Thyroid gland (tissue), 4 donors: ENCODE measurements at regions not wholly inside any gene's neighbourhood (a gene's known extent, or its start where the extent isn't known, plus 50 kb on each side); places are given as distances from the start of the nearest gene placed in this dataset.

Experiments used
- DNase-seq, 2 donors: peaks; one replicate each; pipeline ENCODE4 v3.0.0-alpha.2; 2019
- H3K27ac ChIP-seq, 3 donors: fragments of 200-600 bp; sonication (generic); 1 replicate in 2 of 3; 2 replicates in 1 of 3; pipeline ENCODE4 v1.5.1; 2016 to 2019; ENCODE audit warnings: mild to moderate bottlenecking in 1 of 3, moderate library complexity in 1 of 3
- H3K27me3 ChIP-seq: fragments of 200-600 bp; sonication (generic); one replicate; pipeline ENCODE4 v1.5.1; 2019
- H3K36me3 ChIP-seq, 2 donors: fragments of 200-600 bp; sonication (generic); one replicate each; pipeline ENCODE4 v1.5.1; 2016 to 2019
- H3K4me1 ChIP-seq, 2 donors: fragments of 200-600 bp; sonication (generic); one replicate each; pipeline ENCODE4 v1.5.1; 2017 to 2019
- H3K4me3 ChIP-seq, 3 donors: fragments of 200-600 bp; sonication (generic); replicated peaks in 1 of 3; 1 replicate in 2 of 3; 2 replicates in 1 of 3; pipeline ENCODE4 v1.5.1; 2016; ENCODE audit warnings: mild to moderate bottlenecking in 1 of 3
- H3K9me3 ChIP-seq: fragments of 200-600 bp; sonication (generic); one replicate; pipeline ENCODE4 v1.5.1; 2017
- CTCF ChIP-seq, 6 experiments: fragments of 200-600 bp in 3 of 6; fragments of 450-650 bp in 3 of 6; sonication (generic) in 3 of 6; IDR thresholded peaks; one replicate each; pipeline ENCODE4 v1.5.1; 2016 to 2019; ENCODE audit warnings: antibody characterized with exemption in 6 of 6, mild to moderate bottlenecking in 2 of 6, inconsistent platforms in 1 of 6, moderate library complexity in 1 of 6
- POLR2A ChIP-seq, 2 donors: fragments of 450-650 bp; IDR thresholded peaks; one replicate each; pipeline ENCODE4 v1.6.1; 2017; ENCODE audit warnings: antibody characterized with exemption in 2 of 2, mild to moderate bottlenecking in 2 of 2, moderate library complexity in 1 of 2
- WGBS, 2 donors: methylation state at CpG; one replicate each; pipeline ENCODE4 v1.1.5; 2017; 5-methylcytosine and 5-hydroxymethylcytosine counted together
- intact Hi-C: fragments of 100-400 bp; cut with DNase I; formaldehyde crosslinking; loops from one replicate; pipeline ENCODE4 v1.15.1; 2023

GRCh38 chrX:134736356-134736755, 60.6 kb downstream of the PABIR2 start:
- Histone ChIP-seq H3K27me3 (no peaks in the 10 kb centered on the region), H3K36me3 (no peaks in the 10 kb centered on the region), H3K4me3 (no peak overlapping the region), H3K9me3 (no peaks in the 10 kb centered on the region), H3K27ac (no peak overlapping the region), H3K4me1 (no peaks in the 10 kb centered on the region)
- no peak for TF ChIP-seq CTCF (IDR thresholded peaks at IDR 0.05)
- no peak for TF ChIP-seq POLR2A (IDR thresholded peaks at IDR 0.05)
- WGBS, 2 donors: 93 to 95% methylated on average over 7 of the region's 7 CpGs
- DNase-seq: no peak
- intact Hi-C loops: no loop called here

GRCh38 chrX:134735015-134735414, 62.0 kb downstream of the PABIR2 start:
- no peaks in the 10 kb centered on the region for H3K9me3 ChIP-seq
- no peaks in the 10 kb centered on the region for H3K36me3 ChIP-seq
- H3K27me3 ChIP-seq: no peaks in the 10 kb centered on the region
- no peak overlapping the region for H3K27ac ChIP-seq
- H3K4me3 ChIP-seq: no peak overlapping the region
- no peak for DNase-seq
- intact Hi-C loops: no loop called here
- H3K4me1 ChIP-seq: no peaks in the 10 kb centered on the region
- TF ChIP-seq POLR2A (IDR thresholded peaks at IDR 0.05) (no peak), CTCF (IDR thresholded peaks at IDR 0.05) (no peak)
- 77 to 86% methylated on average over 2 of the region's 2 CpGs for WGBS, 2 donors

GRCh38 chrX:134734466-134734952, 62.5 kb downstream of the PABIR2 start:
- no peak for DNase-seq
- Histone ChIP-seq H3K36me3 (no peaks in the 10 kb centered on the region), H3K9me3 (no peaks in the 10 kb centered on the region), H3K4me1 (no peaks in the 10 kb centered on the region), H3K27ac (no peak overlapping the region), H3K27me3 (no peaks in the 10 kb centered on the region), H3K4me3 (no peak overlapping the region)
- WGBS, 2 donors: 84 to 89% methylated on average over 4 of the region's 4 CpGs
- intact Hi-C loops: no loop called here
- no peak for TF ChIP-seq POLR2A (IDR thresholded peaks at IDR 0.05)
- no peak for TF ChIP-seq CTCF (IDR thresholded peaks at IDR 0.05)

- no peaks in the 10 kb centered on the region for H3K9me3 ChIP-seq
- H3K27me3 ChIP-seq: no peaks in the 10 kb centered on the region
- intact Hi-C loops: no loop called here
- TF ChIP-seq CTCF (IDR thresholded peaks at IDR 0.05) (no peak), POLR2A (IDR thresholded peaks at IDR 0.05) (no peak)
- H3K27ac ChIP-seq: no peak overlapping the region
- H3K4me1 ChIP-seq: no peaks in the 10 kb centered on the region
- no peak overlapping the region for H3K4me3 ChIP-seq
- WGBS, 2 donors: 74 to 90% methylated on average over 2 of the region's 2 CpGs
- no peak for DNase-seq
- no peaks in the 10 kb centered on the region for H3K36me3 ChIP-seq
Measured at GRCh38 chrX:134733591-134733990, 63.4 kb downstream of the PABIR2 start.

GRCh38 chrX:134732676-134733075, 64.3 kb downstream of the PABIR2 start:
- Histone ChIP-seq H3K4me3 (no peak overlapping the region), H3K27me3 (no peaks in the 10 kb centered on the region), H3K36me3 (no peaks in the 10 kb centered on the region), H3K4me1 (no peaks in the 10 kb centered on the region), H3K27ac (no peak overlapping the region), H3K9me3 (no peaks in the 10 kb centered on the region)
- no peak for TF ChIP-seq CTCF (IDR thresholded peaks at IDR 0.05)
- TF ChIP-seq POLR2A (IDR thresholded peaks at IDR 0.05): no peak
- intact Hi-C loops: no loop called here
- no peak for DNase-seq
- WGBS, 2 donors: 88 to 89% methylated on average over 6 of the region's 6 CpGs
